Endothelial cell of umbilical vein (primary cell): ENCODE measurements at regions not wholly inside any gene's neighbourhood (a gene's known extent, or its start where the extent isn't known, plus 50 kb on each side); places are given as distances from the start of the nearest gene placed in this dataset.

Source experiments
- BruUV-seq: library from RNA; stranded (reverse); fragments of 400-500 nt; replicated peaks from 2 replicates; lab custom pipeline; 2021; lab: Mats Ljungman, UMichigan
- CTCF ChIA-PET: fragments of 300-600, 350-600 bp; sonication (Branson Sonifier 250); formaldehyde crosslinking; loops from one replicate; lab custom pipeline; 2021; ENCODE audit warnings: antibody characterized with exemption, inconsistent platforms; lab: Charles Lee
- POLR2A ChIA-PET: fragments of 300-600, 350-600 bp; sonication (Branson Sonifier 250); formaldehyde crosslinking; loops from one replicate; lab custom pipeline; 2021; ENCODE audit warnings: antibody characterized with exemption, inconsistent platforms; lab: Charles Lee
- DNase-seq: peaks from one replicate; pipeline ENCODE4 v3.0.0-alpha.2; 2011; ENCODE audit warnings: low read depth, low spot score
- FAIRE-seq: peaks from 2 replicates; lab custom pipeline; 2011; peaks lifted over from hg19 to GRCh38; lab: Jason Lieb, UNC
- H2AFZ ChIP-seq: 2 replicates; pipeline ENCODE4 v1.6.0; 2012; ENCODE audit warnings: low read depth, low read length, control low read depth, inconsistent platforms
- H3K27ac ChIP-seq: 2 replicates; pipeline ENCODE4 v1.5.1; 2011; ENCODE audit warnings: low read depth, mild to moderate bottlenecking, control low read depth, low read length, moderate library complexity; ENCODE audit not compliant: insufficient read depth
- H3K27me3 ChIP-seq, 2 experiments: 2 replicates each; pipeline versions ENCODE4 v1.6.0 to v1.6.1; 2011; ENCODE audit warnings: low read length in 2 of 2, mixed read lengths in 1 of 2; ENCODE audit not compliant: control insufficient read depth in 2 of 2, insufficient read depth in 2 of 2
- H3K36me3 ChIP-seq, 2 experiments: 2 replicates in 1 of 2; 3 replicates in 1 of 2; pipeline ENCODE4 v1.5.1; 2011; ENCODE audit warnings: low read length in 2 of 2, mild to moderate bottlenecking in 1 of 2, moderate library complexity in 1 of 2; ENCODE audit not compliant: control insufficient read depth in 2 of 2, insufficient read depth in 2 of 2; ENCODE audit errors: extremely low read depth in 1 of 2
- H3K4me1 ChIP-seq: 3 replicates; pipeline ENCODE4 v1.5.1; 2011; ENCODE audit warnings: mild to moderate bottlenecking, low read length; ENCODE audit not compliant: control insufficient read depth, insufficient read depth; ENCODE audit errors: extremely low read depth
- H3K4me2 ChIP-seq: 2 replicates; pipeline ENCODE4 v1.6.1; 2011; ENCODE audit warnings: low read length, control low read depth, mixed read lengths; ENCODE audit not compliant: insufficient read depth
- H3K4me3 ChIP-seq, 3 experiments: fragments of 200-600 bp in 1 of 3; sonication (generic), shearing (Covaris generic) in 1 of 3; replicated peaks in 1 of 3; 2 replicates each; pipeline ENCODE4 v1.5.1; 2011 to 2016; ENCODE audit warnings: control low read depth in 3 of 3, low read length in 3 of 3, mild to moderate bottlenecking in 2 of 3, inconsistent platforms in 1 of 3, low read depth in 1 of 3, moderate library complexity in 1 of 3; ENCODE audit not compliant: insufficient read depth in 1 of 3
- H3K79me2 ChIP-seq: 2 replicates; pipeline ENCODE4 v1.6.0; 2012; ENCODE audit warnings: low read length, inconsistent platforms; ENCODE audit not compliant: control insufficient read depth, insufficient read depth
- H3K9ac ChIP-seq: replicated peaks from 2 replicates; pipeline ENCODE3; 2011; ENCODE audit warnings: low read length, control low read depth; ENCODE audit not compliant: insufficient read depth; ENCODE audit errors: extremely low read depth
- H3K9me1 ChIP-seq: replicated peaks from 3 replicates; pipeline ENCODE4 v1.6.0; 2011; ENCODE audit warnings: mild to moderate bottlenecking, low read length; ENCODE audit not compliant: control insufficient read depth, insufficient read depth; ENCODE audit errors: extremely low read depth
- H3K9me3 ChIP-seq: replicated peaks from 2 replicates; pipeline ENCODE4 v1.5.1; 2012; ENCODE audit warnings: low read length, inconsistent platforms; ENCODE audit not compliant: control insufficient read depth, insufficient read depth
- H4K20me1 ChIP-seq: replicated peaks from 2 replicates; pipeline ENCODE3; 2011; ENCODE audit warnings: mild to moderate bottlenecking, low read length; ENCODE audit not compliant: control insufficient read depth, insufficient read depth; ENCODE audit errors: extremely low read depth
- CTCF ChIP-seq, 2 donors: IDR thresholded peaks; 1 replicate in 1 of 2; 2 replicates in 1 of 2; pipeline ENCODE4 v1.5.1; 2011; ENCODE audit warnings: low read length in 2 of 2, mild to moderate bottlenecking in 2 of 2, moderate library complexity in 2 of 2, control low read depth in 1 of 2, inconsistent platforms in 1 of 2, low read depth in 1 of 2; ENCODE audit not compliant: insufficient read depth in 1 of 2; ENCODE audit errors: extremely low read depth in 1 of 2
- EZH2 ChIP-seq: IDR thresholded peaks from 2 replicates; pipeline ENCODE4 v1.6.1; 2012; ENCODE audit warnings: borderline replicate concordance, low read depth, mild to moderate bottlenecking, moderate library complexity, low read length, inconsistent platforms; ENCODE audit not compliant: severe bottlenecking
- FOS ChIP-seq: IDR thresholded peaks from 2 replicates; pipeline ENCODE4 v1.6.1; 2011; ENCODE audit warnings: mild to moderate bottlenecking, low read length, moderate library complexity, borderline replicate concordance; ENCODE audit not compliant: insufficient read depth
- GATA2 ChIP-seq: IDR thresholded peaks from 2 replicates; pipeline ENCODE4 v1.7.0; 2011; ENCODE audit warnings: low read depth, mild to moderate bottlenecking, moderate library complexity, mixed read lengths, low read length; ENCODE audit not compliant: insufficient read length, insufficient read depth
- JUN ChIP-seq: IDR thresholded peaks from 2 replicates; pipeline ENCODE4 v1.6.1; 2011; ENCODE audit warnings: borderline replicate concordance, low read depth; ENCODE audit not compliant: insufficient read length, insufficient read depth
- MYC ChIP-seq: IDR thresholded peaks from one replicate; pipeline ENCODE4 v1.6.1; 2011; ENCODE audit warnings: mild to moderate bottlenecking, low read depth, low read length
- POLR2A ChIP-seq: IDR thresholded peaks from 2 replicates; pipeline ENCODE4 v1.6.1; 2012; ENCODE audit warnings: low read depth, mild to moderate bottlenecking, control low read depth, low read length
- POLR2AphosphoS5 ChIP-seq: IDR thresholded peaks from 2 replicates; pipeline ENCODE4 v1.6.1; 2012; ENCODE audit warnings: low read depth, mild to moderate bottlenecking, control low read depth, low read length, moderate library complexity; ENCODE audit not compliant: insufficient read depth
- dilution Hi-C: fragments of 300-500 bp; cut with MboI; formaldehyde crosslinking; loops from one replicate; pipeline ENCODE4 v1.15.0; 2019; ENCODE audit warnings: low sequenced_read_pairs; ENCODE audit not compliant: extremely low pct_ligation_motif_present
- intact Hi-C: fragments of 100-400 bp; cut with micrococcal nuclease; formaldehyde crosslinking; loops from one replicate; pipeline ENCODE4 v1.10.0; 2022
- TF ChIP-seq, protein P1 (sequence below): IDR thresholded peaks from 2 replicates; pipeline ENCODE4 v1.6.1; 2011; ENCODE audit not compliant: insufficient read depth, insufficient read length

DNA sequence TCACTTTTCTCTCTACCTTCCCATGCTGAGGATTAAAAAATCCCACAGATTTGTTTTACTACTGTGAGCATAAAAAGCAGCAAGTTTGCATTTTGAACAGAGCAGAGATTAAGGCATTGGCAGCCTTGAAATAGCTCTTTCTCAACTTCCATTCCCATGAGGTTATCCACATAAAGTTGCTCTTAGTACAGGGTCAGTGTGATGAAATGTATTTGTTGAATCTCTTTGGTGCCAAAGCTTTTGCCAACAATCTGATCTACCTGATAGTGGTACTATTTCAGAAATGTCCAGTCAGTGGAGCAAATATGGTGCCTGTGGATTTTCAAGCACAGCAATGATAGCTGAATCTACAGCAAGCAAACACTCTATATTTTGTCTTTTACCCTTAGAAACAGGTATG, 254.8 kb downstream of the INHBA start:
- no peaks in the 10 kb centered on the region for H3K27me3 ChIP-seq
- no peaks in the 10 kb centered on the region for H3K36me3 ChIP-seq
- H3K9me3 ChIP-seq, result no peaks in the 10 kb centered on the region
- H3K79me2 ChIP-seq, result no peaks in the 10 kb centered on the region
- intact Hi-C loops, result no loop called here
- TF ChIP-seq, protein P1, sequence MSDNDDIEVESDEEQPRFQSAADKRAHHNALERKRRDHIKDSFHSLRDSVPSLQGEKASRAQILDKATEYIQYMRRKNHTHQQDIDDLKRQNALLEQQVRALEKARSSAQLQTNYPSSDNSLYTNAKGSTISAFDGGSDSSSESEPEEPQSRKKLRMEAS, result no peak
- no peak for TF ChIP-seq CTCF (IDR thresholded peaks at IDR 0.05; ENCODE audit: extremely low read depth in 1 of 2, insufficient read depth in 1 of 2, low read depth in 1 of 2, low read length in 2 of 2)
- no peak for TF ChIP-seq POLR2AphosphoS5
- TF ChIP-seq JUN, result no peak
- no peak for TF ChIP-seq EZH2
- no peak for TF ChIP-seq FOS
- no peak for TF ChIP-seq POLR2A
- TF ChIP-seq MYC, result no peak
- TF ChIP-seq GATA2, result no peak
- H3K4me2 ChIP-seq, result no peak overlapping the region
- ChIA-PET CTCF (interaction anchor here (0.5 to 1.2 kb wide), 2 partner anchors 277 to 444 kb away, joined by 3 read pairs; no protein-coding TSS in a partner anchor), POLR2A (no interaction called here)
- BruUV-seq, result no TSS peak
- H3K9ac ChIP-seq, result no peak overlapping the region
- FAIRE-seq (no peak), DNase-seq (no peak)
- dilution Hi-C loops, result no loop called here
- no peaks in the 10 kb centered on the region for H3K9me1 ChIP-seq
- no peak overlapping the region for H2AFZ ChIP-seq
- H3K4me3 ChIP-seq, result no peak overlapping the region
- no peaks in the 10 kb centered on the region for H3K4me1 ChIP-seq
- no peaks in the 10 kb centered on the region for H4K20me1 ChIP-seq
- H3K27ac ChIP-seq, result no peak overlapping the region
